GM18868 (cell line): ENCODE measurements at regions not wholly inside any gene's neighbourhood (a gene's known extent, or its start where the extent isn't known, plus 50 kb on each side); places are given as distances from the start of the nearest gene placed in this dataset.

Experiments
- ATAC-seq: cut with Tn5 transposase; IDR thresholded peaks from one replicate; pipeline ENCODE4 v1.9.1; 2021; ENCODE audit warnings: mild to moderate bottlenecking, moderate library complexity; ENCODE audit not compliant: unreplicated experiment

- no peak for ATAC-seq
Observed at GRCh38 chr9:107698779-107699178, 209.2 kb upstream of the KLF4 start.

- no peak for ATAC-seq
Observed at GRCh38 chr9:107696302-107696701, 206.7 kb upstream of the KLF4 start.

GRCh38 chr9:107694390-107694789 lies 204.8 kb upstream of the KLF4 start:
- no peak for ATAC-seq

- ATAC-seq: no peak
Observed at GRCh38 chr9:107693625-107694326, 204.2 kb upstream of the KLF4 start.

- ATAC-seq: no peak
Observed at GRCh38 chr9:107691664-107692063, 202.1 kb upstream of the KLF4 start.

- no peak for ATAC-seq
Observed at GRCh38 chr9:107690021-107690420, 200.5 kb upstream of the KLF4 start.

GRCh38 chr9:107688728-107689127 lies 199.2 kb upstream of the KLF4 start:
- ATAC-seq: no peak

- no peak for ATAC-seq
Observed at GRCh38 chr9:107685901-107686300, 196.3 kb upstream of the KLF4 start.

GRCh38 chr9:107685376-107685775 lies 195.8 kb upstream of the KLF4 start:
- no peak for ATAC-seq

GRCh38 chr9:107684224-107684623 lies 194.7 kb upstream of the KLF4 start:
- ATAC-seq: no peak

GRCh38 chr9:107683566-107683965 lies 194.0 kb upstream of the KLF4 start:
- ATAC-seq: no peak

- no peak for ATAC-seq
Observed at GRCh38 chr9:107681988-107682387, 192.4 kb upstream of the KLF4 start.

GRCh38 chr9:107675351-107676259 lies 186.0 kb upstream of the KLF4 start:
- ATAC-seq: no peak

GRCh38 chr9:107674721-107675277 lies 185.2 kb upstream of the KLF4 start:
- no peak for ATAC-seq

- ATAC-seq: no peak
Observed at GRCh38 chr9:107673861-107674720, 184.5 kb upstream of the KLF4 start.

- ATAC-seq: no peak
Observed at GRCh38 chr9:107671588-107671987, 182.0 kb upstream of the KLF4 start.

GRCh38 chr9:107669422-107669821 lies 179.9 kb upstream of the KLF4 start:
- no peak for ATAC-seq

GRCh38 chr9:107667231-107668070 lies 177.9 kb upstream of the KLF4 start:
- no peak for ATAC-seq

- no peak for ATAC-seq
Observed at GRCh38 chr9:107665057-107665456, 175.5 kb upstream of the KLF4 start.

GRCh38 chr9:107660976-107661375 lies 171.4 kb upstream of the KLF4 start:
- ATAC-seq: no peak
